Parathyroid adenoma (tissue), 2 donors: ENCODE measurements at regions not wholly inside any gene's neighbourhood (a gene's known extent, or its start where the extent isn't known, plus 50 kb on each side); places are given as distances from the start of the nearest gene placed in this dataset.

ENCODE experiments used
- H2AFZ ChIP-seq: fragments of 300-600 bp; sonication (generic); one replicate; pipeline ENCODE4 v1.7.0; 2017; ENCODE audit warnings: antibody characterized with exemption, mild to moderate bottlenecking
- H3K27ac ChIP-seq: fragments of 300-600 bp; sonication (generic); one replicate; pipeline ENCODE4 v1.7.0; 2017
- H3K27me3 ChIP-seq: fragments of 300-600 bp; sonication (generic); one replicate; pipeline ENCODE4 v1.7.0; 2017; ENCODE audit warnings: low read length; ENCODE audit not compliant: control insufficient read depth, insufficient read depth
- H3K36me3 ChIP-seq: fragments of 300-600 bp; sonication (generic); one replicate; pipeline ENCODE4 v1.7.0; 2017; ENCODE audit warnings: low read length; ENCODE audit not compliant: control insufficient read depth, insufficient read depth
- H3K4me1 ChIP-seq: fragments of 300-600 bp; sonication (generic); one replicate; pipeline ENCODE4 v1.7.0; 2017; ENCODE audit warnings: control low read depth
- H3K4me2 ChIP-seq: fragments of 300-600 bp; sonication (generic); one replicate; pipeline ENCODE4 v1.7.0; 2017; ENCODE audit warnings: low read length
- H3K4me3 ChIP-seq: fragments of 300-600 bp; sonication (generic); one replicate; pipeline ENCODE4 v1.7.0; 2017; ENCODE audit warnings: low read depth, low read length
- H3K79me2 ChIP-seq: fragments of 300-600 bp; sonication (generic); one replicate; pipeline ENCODE4 v1.7.0; 2017; ENCODE audit warnings: control low read depth
- H3K9ac ChIP-seq: fragments of 300-600 bp; sonication (generic); one replicate; pipeline ENCODE4 v1.7.0; 2017; ENCODE audit warnings: mild to moderate bottlenecking
- H3K9me3 ChIP-seq: fragments of 300-600 bp; sonication (generic); one replicate; pipeline ENCODE4 v1.7.0; 2017; ENCODE audit warnings: low read length; ENCODE audit not compliant: control insufficient read depth
- TF ChIP-seq, protein P1 (sequence below): fragments of 300-600 bp; sonication (generic); IDR thresholded peaks from one replicate; pipeline ENCODE4 v1.7.0; 2017; ENCODE audit warnings: antibody characterized with exemption, mild to moderate bottlenecking
- donor health status: primary hyperparathyroidism.

DNA sequence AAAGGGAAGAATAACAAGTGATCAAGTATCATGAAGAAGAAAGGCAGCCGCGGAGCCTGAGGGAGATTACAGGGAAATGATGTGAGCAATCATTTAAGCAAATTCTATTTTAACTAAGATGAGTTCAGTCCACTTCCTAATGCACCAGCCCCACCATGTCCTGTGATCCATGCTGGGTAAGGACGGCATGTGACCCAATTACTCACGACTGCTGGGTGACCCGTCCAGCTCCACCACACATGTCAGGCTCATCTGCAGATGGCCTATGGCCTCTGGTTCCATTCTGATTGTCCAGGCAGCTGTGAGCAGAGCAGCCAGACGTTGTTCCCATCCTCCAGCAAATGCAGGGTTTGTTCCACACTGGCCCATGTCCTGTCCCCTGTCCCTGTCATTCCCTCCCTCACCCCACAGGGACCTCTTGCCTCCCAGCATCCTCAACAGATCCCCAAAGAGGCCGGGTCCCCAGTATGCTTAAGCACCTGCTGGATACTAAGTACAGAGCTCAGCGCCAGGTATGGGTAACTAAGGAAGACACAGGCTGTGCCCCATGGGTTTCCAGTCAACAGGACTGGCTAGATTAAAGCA, 87.9 kb downstream of the MATN1 start:
- no peak overlapping the region for H3K27ac ChIP-seq

GRCh38 chr1:30634507-30634906, 88.9 kb downstream of the MATN1 start:
- no peaks in the 10 kb centered on the region for H3K36me3 ChIP-seq
- no peak overlapping the region for H3K4me2 ChIP-seq
- H3K4me1 ChIP-seq, result no peaks in the 10 kb centered on the region
- no peaks in the 10 kb centered on the region for H3K79me2 ChIP-seq
- no peaks in the 10 kb centered on the region for H3K27me3 ChIP-seq
- H3K4me3 ChIP-seq, result no peak overlapping the region
- TF ChIP-seq, protein P1, sequence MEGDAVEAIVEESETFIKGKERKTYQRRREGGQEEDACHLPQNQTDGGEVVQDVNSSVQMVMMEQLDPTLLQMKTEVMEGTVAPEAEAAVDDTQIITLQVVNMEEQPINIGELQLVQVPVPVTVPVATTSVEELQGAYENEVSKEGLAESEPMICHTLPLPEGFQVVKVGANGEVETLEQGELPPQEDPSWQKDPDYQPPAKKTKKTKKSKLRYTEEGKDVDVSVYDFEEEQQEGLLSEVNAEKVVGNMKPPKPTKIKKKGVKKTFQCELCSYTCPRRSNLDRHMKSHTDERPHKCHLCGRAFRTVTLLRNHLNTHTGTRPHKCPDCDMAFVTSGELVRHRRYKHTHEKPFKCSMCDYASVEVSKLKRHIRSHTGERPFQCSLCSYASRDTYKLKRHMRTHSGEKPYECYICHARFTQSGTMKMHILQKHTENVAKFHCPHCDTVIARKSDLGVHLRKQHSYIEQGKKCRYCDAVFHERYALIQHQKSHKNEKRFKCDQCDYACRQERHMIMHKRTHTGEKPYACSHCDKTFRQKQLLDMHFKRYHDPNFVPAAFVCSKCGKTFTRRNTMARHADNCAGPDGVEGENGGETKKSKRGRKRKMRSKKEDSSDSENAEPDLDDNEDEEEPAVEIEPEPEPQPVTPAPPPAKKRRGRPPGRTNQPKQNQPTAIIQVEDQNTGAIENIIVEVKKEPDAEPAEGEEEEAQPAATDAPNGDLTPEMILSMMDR, result no peak
- H3K9me3 ChIP-seq, result no peaks in the 10 kb centered on the region
- H2AFZ ChIP-seq, result no peak overlapping the region
- no peak overlapping the region for H3K27ac ChIP-seq
- H3K9ac ChIP-seq, result no peak overlapping the region

More for the DNA sequence above, 87.9 kb downstream of the MATN1 start:
- no peaks in the 10 kb centered on the region for H3K79me2 ChIP-seq
- no peaks in the 10 kb centered on the region for H3K36me3 ChIP-seq
- H3K27me3 ChIP-seq, result no peaks in the 10 kb centered on the region
- TF ChIP-seq, protein P1, result no peak
- H3K4me3 ChIP-seq, result no peak overlapping the region
- no peak overlapping the region for H3K9ac ChIP-seq
- H3K9me3 ChIP-seq, result no peaks in the 10 kb centered on the region
- no peak overlapping the region for H2AFZ ChIP-seq
- H3K4me2 ChIP-seq, result no peak overlapping the region
- no peaks in the 10 kb centered on the region for H3K4me1 ChIP-seq

- no peak overlapping the region for H2AFZ ChIP-seq
- TF ChIP-seq, protein P1, result no peak
- H3K79me2 ChIP-seq, result no peaks in the 10 kb centered on the region
- H3K9me3 ChIP-seq, result no peaks in the 10 kb centered on the region
- H3K27ac ChIP-seq, result no peak overlapping the region
- no peaks in the 10 kb centered on the region for H3K36me3 ChIP-seq
- no peak overlapping the region for H3K4me2 ChIP-seq
- H3K27me3 ChIP-seq, result no peaks in the 10 kb centered on the region
- H3K9ac ChIP-seq, result no peak overlapping the region
- H3K4me1 ChIP-seq, result no peaks in the 10 kb centered on the region
- H3K4me3 ChIP-seq, result no peak overlapping the region
These were observed 90.1 kb downstream of the MATN1 start for GRCh38 chr1:30633294-30633693.

- no peak overlapping the region for H3K9ac ChIP-seq
- H3K4me2 ChIP-seq, result no peak overlapping the region
- H3K36me3 ChIP-seq, result no peaks in the 10 kb centered on the region
- TF ChIP-seq, protein P1, result no peak
- H3K27me3 ChIP-seq, result no peaks in the 10 kb centered on the region
- no peak overlapping the region for H2AFZ ChIP-seq
- H3K27ac ChIP-seq, result no peak overlapping the region
- H3K9me3 ChIP-seq, result no peaks in the 10 kb centered on the region
- no peaks in the 10 kb centered on the region for H3K4me1 ChIP-seq
- no peaks in the 10 kb centered on the region for H3K79me2 ChIP-seq
- H3K4me3 ChIP-seq, result no peak overlapping the region
These were observed 90.9 kb downstream of the MATN1 start for GRCh38 chr1:30632481-30632880.

- H3K9me3 ChIP-seq, result no peaks in the 10 kb centered on the region
- H3K4me3 ChIP-seq, result no peak overlapping the region
- H3K79me2 ChIP-seq, result no peaks in the 10 kb centered on the region
- no peak overlapping the region for H2AFZ ChIP-seq
- H3K4me1 ChIP-seq, result no peaks in the 10 kb centered on the region
- no peaks in the 10 kb centered on the region for H3K27me3 ChIP-seq
- TF ChIP-seq, protein P1, result no peak
- H3K27ac ChIP-seq, result no peak overlapping the region
- no peak overlapping the region for H3K4me2 ChIP-seq
- no peak overlapping the region for H3K9ac ChIP-seq
- H3K36me3 ChIP-seq, result no peaks in the 10 kb centered on the region
These were observed 91.7 kb downstream of the MATN1 start for GRCh38 chr1:30631700-30632099.
